GM19397 (cell line): ENCODE measurements at regions not wholly inside any gene's neighbourhood (a gene's known extent, or its start where the extent isn't known, plus 50 kb on each side); places are given as distances from the start of the nearest gene placed in this dataset.

Experiments used
- ATAC-seq: cut with Tn5 transposase; IDR thresholded peaks from one replicate; pipeline ENCODE4 v1.9.1; 2021; ENCODE audit warnings: mild to moderate bottlenecking, moderate library complexity; ENCODE audit not compliant: unreplicated experiment

DNA sequence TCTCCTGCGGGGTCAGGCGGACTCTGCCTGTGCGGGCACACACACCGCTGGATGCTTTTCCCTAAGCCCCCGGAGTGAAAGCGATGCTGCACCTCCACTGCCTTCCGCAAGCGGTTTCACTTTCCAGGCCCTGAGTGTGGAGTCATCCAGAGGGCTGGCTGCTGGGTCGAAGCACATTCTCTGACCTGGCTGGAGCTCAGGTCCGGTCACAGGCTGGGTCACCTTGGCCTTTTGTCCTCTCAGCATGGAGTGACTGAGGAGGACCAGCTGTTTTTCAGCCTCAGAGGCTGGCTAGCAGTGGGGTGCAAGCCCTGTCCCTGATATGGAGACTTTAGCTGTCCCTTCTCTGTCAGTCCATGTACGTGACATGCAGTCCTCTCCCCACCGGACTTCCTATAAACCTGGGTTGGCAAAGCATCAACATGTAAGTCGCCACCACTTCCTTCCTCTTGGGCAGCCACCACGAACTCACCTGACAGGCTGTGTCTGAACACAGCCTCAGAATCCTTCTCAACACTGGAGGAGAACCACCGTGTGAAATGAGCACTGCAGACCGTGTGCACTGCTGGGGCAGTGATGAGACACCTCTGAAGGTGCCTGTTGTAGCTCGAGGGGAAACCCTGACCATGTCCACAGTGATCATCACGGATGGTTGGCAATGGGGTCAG is 51.3 kb downstream of the GADD45G start:
- no peak for ATAC-seq

DNA sequence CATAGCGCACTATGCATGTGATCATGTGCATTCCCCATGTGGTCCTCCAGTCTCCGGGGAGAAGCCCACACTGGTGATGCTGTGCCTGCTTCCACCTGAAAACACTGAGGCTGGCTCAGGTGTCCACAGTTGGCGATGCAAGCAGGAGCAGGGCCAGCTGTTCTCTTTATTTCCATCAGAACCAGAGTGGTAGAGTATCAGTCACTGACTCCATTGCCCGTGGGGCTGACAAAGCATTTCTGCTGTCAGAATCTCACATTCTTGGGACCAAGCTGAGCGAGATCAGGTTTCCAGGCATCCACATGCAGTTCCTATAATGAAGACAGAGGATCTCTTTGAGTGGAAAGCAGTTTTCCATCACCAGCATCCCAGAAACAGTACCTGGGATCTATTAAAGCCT is 52.5 kb downstream of the GADD45G start:
- ATAC-seq, result no peak

DNA sequence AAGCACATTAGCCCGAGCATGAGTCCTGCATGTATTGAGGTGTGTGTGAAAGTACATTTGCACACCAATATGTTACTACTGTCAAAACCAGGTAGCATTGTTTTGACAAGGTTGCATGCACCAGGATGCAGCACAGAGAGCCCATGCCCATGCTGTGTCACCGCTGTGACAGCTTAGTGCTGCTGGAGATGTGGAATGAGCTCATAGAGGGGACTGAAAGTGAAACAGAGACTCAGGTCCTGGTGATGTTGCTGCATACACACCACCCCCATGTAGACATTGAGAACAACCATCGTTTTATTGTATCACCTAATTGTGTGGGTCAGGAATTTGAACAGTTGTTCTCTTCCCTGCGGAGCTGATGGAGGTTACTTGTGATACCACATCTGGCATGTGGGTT is 53.0 kb downstream of the GADD45G start:
- ATAC-seq, result no peak

DNA sequence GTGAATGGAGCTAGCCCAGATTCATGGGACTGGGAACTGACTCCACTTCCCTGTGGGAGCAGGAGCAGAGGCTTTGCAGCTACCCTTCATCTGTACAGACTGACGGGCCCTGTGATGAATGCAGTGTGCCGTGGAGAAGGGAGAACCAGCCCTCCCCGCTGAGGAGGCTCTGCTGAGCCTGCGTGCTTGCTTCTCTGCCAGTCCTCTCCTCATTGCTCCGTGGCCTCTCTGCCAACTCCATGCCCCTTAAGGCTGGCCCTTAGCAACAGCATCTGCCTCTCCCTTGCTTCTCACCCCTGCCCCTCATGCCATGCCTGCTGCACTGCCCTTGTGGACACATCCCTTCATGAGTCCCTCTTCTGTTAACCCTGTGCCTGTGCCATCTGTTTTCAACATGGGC is 53.6 kb downstream of the GADD45G start:
- no peak for ATAC-seq

DNA sequence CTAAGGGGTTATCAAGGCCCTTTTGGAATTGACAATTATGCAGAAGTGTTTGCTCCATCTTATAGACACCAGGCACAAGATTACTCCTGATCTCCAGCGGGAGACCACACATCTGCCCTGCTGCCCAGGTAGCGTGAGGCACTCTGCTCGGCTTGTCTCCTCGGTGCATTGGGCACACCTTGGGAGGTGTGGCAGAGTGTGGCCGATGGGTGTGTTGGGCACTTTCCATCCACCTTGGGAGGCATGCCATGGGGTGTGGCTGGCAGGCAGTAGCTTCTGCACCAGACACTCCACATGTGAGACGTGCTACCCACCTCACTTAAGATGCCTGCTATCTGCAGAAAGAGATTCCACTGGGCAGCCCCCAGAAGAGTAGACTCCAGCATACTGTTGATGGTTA is 54.1 kb downstream of the GADD45G start:
- no peak for ATAC-seq

DNA sequence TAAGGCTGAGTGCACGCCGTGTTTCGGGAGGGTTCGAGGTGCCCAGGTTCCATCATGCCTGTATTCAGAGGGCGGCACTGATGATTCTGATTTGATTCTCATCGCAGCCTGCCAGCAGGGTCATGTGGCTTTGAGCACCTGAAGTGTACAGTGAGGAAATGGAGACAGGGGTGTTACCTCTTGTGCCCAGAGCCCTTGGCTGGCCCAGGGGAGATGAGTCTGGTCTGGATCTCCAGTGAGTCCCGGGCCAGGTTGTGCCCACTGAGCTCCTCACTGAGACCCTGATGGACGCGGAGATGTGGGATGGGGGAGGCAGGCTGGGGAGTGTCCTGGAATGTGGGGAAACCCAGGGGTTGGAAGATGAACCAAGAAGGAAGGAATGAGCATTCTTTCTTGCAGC is 54.7 kb downstream of the GADD45G start:
- ATAC-seq, result no peak

DNA sequence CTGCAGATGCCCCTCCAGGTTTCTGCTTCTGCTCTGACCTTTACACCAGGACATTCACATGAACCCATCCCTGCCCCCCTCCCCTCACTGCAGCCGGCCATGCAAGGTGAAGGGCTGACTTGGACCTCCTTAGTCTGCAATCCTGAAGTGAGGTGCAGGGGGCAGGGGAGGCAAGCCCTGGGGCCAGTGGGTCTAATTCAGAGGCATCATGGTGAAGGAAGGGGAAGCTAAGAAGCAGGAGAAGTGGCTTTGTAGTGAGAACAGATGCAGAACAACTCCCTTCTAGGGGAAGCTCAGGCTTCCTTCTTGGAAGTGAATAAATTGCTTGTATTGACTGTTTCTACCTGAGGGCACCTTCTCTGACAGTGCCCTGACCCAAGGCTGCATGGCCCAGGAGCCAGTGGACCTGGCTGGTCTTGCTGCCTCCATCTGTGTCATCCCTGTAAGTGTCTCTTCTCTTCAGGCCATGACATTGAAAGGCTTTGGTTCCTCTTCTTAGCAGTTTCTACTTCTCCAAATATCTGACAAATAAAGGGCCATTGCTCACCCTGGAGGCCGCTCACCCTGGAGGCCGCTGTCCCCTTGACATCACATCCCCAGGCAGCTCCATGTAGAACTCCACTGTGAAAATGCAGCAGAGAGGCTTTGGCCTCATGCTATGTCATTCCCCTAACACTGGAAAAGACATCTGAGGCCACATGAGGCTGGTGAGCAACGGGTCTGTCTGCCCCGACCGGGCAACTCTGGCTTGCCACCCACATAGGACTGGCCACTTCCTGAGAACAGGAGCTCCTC is 55.3 kb downstream of the GADD45G start:
- ATAC-seq, result no peak

DNA sequence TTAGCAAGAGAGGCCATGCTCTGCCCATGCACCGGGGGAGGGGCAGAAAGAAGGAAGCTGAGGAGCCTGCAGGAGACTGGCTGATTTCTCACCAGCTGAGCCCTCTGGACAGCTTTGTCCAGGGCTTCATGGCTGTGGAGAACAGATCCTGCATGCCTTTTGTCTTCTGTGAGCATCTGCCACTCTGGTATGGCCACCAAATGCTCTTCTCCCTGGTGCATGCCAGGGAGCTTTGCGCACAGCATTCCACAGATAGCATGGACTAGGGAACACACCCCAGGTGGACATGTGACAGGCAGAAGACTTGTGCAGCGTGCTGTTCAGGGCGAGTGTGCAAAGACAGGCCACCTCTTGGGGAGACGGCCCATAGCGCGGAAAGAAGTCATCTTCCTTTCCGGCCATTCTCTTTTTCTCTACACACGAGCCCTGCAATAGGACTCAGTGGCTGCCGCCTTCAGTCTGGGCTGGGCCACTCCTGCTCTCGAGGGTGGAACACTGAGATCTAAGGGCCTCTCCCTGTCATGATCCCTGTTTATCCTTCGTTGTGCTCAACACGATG is 56.7 kb downstream of the GADD45G start:
- ATAC-seq, result no peak

DNA sequence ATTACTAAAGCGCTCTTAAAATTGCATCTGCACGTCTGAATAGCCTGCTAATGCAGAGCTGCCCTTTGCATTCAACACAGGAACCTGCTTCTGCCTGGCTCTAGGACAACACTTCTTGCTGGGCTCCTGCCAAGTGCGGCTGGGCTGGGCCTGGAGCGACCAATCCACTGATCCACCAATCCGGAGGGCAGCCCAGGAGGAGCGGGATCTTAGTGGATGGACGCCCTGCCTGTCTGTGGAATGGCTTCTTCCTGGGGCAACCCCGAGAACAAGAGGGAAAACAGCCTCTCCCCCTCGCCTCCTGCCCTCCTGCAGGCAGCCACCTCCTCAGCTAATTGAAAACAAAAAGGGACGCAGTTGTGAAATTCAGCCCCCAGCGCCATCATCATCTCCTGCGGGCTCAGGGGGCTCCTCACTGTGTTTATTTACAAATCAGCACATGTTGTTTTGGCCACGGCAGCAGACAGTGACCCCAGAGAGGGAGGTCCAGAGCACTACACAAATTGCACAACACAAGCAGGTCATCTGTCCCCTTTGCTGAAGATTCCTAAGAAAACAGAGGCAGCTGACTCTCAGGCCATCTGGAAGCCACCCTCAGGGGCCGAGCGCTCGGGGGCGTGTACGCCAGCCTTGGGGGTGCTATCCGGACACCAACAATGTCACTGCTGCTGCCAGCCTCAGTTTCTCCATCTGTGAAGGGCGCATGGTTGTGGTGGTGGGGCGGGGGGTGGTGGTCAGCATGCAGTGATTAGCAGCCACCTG is 57.3 kb downstream of the GADD45G start:
- no peak for ATAC-seq

DNA sequence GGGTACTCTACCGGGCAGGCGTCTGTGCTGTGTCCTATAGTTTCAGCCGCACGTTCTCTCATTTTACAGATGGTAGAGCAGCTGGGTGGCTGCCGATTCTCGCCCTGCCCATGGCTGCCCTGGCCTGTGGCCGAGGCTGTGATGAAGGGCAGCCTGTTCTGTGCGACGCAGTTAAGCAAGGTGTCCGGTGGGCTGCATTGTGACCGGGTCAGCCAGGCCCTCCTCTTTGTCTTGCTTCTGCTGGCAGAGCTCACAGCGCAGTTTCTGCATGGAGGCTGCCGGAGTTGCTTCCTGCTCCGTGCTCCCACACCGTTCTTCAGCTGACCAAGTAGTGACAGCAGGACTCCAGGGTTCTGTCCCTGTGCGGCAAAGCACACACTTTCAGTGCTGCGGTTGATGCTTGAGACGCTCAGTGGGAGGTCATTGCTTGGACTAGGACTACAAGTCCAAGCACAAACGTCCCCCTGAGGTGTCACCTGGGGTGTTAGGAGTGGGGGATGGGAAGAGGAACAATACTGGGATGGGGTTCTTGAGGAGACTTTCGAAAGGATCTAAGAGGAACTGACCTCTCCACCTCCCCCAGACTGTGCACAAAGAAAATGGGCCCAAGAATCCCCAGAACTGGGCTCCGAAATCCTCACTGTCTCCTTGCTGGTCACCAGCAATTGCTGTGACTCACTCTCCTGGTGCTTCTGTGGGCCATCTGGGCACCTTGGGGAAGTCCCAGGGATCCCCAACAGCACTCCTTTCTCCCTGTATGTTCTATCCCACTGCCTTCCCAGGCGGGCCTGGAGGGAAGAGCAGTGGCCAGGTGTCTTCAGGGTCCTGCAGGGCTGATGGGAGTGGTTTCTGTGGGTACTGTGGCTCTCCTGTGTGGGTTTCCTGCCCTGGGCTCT is 58.2 kb downstream of the GADD45G start:
- no peak for ATAC-seq

DNA sequence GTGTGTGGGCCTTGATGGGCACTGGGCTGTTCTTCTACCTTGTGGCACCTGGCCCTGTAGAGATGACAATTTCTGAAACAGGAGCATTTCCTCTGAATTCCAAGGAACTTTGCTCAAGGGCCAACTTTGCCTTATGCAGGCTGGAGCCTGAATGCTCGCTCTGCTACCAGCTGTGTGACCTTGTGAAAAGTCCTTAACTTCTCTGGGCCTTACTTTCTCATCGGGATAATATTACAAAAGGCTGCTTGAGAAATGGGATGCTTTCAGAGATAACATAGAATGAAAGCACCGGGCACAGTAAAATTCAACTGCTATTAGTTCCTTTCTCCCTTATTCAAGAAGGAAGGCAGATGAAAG is 58.8 kb downstream of the GADD45G start:
- ATAC-seq, result no peak

DNA sequence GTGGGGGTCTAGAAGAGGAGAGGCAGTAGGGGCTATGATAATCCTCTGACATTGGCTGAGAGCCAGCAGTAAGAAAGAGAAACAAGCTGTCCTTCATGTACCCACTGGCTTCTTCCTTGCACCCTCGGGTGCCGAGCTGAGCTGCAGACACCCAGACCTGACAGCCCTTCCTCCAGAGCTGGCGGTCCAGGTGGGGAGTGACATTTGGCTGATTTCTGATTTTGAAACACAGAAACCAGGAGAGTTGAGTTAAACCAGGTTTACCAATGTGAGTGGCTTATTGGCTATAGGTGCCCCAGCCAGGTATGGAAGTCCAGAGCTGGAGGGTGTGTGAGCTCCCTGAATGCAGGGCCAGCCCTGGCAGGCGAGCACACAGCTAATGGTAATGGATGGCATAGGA is 59.2 kb downstream of the GADD45G start:
- ATAC-seq, result no peak

DNA sequence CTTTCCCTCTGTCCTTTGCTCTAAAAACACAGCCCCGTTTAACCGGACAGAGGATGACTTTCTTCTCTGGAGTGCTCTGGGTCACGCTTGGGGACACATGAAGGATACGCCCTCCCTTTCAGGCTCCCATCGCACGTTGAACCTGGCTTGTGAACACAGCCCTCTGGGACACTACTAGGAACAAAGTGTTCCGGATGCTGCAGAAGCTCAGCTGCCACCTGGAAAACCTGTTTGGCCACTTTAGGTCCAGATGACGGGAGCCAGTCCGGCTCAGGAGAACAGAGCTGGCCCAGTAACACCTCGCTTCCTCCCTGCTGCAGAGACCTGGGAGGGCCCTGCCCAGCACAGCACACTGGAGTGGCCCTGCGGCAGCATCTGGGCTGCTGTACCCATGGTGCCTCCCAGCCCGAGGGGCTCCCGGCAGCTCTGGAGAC is 60.1 kb downstream of the GADD45G start:
- ATAC-seq, result no peak

DNA sequence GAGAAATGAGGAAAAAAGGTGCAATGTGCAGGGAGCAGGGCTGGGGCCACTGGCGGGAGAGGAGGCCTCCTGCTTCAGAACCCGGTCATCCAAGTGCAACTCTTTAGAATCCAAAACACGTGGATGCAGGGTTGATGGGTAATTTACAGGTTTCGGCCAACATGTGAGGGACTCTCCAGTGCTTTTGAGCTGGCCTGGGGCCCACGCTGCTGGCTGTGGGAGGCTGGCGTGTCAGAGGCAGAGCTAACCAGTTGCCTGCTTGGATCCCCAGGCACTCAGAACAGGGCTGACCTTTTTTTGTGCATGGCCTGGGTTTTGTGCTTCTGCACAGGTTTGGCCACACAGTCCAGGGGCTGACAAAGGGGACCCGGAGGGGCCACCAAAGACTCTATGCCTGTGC is 61.6 kb downstream of the GADD45G start:
- ATAC-seq, result no peak

DNA sequence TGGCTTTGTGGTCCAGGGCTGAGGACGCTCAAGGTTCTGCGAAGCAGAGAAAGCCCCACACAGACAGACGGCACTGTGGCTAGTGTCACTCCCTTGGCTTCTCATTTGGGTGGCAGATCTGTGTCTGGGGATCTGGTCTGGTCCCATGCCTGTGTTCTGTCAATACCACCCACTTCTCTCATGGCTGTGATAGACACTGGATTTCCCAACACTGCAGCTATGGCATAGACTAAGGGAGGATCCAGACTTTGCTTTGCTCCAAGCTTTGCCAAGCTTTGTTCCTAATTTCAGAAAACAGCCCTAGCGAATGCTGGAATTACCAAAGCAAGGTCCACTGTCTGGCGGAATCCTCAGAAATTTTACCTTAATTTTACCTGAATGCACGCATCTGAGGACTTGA is 62.1 kb downstream of the GADD45G start:
- no peak for ATAC-seq

DNA sequence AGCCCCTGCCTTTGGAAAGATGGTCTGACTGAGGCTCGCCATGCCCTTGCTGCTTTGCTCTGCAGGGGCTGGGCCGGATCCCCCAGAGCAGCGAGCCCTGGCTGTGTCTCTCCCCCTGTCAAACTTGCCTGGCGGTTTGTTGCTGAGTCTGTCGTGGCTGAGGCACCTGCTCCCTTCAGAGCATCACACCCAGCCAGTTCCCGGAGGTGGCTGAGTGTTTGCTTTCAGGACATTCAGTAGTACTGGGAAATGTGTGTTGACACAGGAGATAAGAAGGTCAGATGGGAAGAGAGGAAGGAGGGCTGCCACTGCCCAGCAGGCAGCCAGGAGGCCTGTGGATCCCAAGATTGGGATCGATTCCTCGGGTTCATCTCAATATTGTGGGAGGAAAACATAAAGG is 62.9 kb downstream of the GADD45G start:
- no peak for ATAC-seq

DNA sequence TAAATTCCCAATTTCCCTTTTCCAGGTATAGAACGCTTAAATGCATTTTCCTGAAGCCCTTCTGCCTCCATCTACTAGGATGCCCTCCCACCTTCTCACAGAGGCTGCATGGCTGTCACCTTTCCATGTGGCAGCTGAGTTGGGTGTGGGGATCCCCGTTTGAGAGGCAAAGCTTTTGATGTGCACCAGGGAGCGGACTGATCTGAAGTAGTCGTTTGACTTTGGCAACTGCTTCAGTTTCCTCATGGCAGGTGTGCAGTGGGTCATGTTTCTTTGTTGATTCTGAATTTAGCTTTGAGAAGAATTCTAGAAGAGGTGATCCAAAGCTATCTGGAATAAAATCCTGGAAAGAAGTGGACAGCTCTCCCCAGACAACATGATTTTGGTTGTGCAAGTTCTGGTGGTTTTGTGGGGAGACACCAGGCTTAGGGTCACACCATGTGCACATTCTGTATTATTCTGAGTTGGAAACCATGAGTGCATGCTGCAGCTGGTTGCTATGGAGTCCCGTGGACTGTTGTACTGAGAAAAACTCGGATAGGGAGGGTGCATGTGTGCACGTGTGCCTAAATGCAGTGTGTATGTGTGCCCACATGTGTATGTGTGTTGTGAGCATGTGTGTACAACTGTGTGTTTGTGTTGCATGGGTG is 63.5 kb downstream of the GADD45G start:
- ATAC-seq, result no peak

DNA sequence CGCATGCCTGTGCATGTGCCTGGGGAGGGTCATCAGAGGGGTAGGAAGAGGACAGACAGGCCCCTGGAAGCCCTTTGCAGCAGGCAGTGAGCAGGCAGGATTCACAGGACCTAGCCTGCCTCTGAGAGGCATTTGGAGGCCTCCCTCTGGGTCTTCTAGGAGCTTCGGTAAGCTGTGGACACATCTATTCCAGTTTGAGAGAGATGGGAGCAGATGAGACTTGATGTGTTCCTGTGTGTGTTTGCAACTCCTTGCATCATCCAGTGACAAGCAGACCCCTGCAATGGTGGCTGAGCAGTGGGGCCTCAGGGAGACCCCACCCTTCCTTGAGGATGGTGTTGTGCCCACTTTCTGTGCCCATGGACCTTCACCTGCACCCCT is 64.0 kb downstream of the GADD45G start:
- ATAC-seq, result no peak

DNA sequence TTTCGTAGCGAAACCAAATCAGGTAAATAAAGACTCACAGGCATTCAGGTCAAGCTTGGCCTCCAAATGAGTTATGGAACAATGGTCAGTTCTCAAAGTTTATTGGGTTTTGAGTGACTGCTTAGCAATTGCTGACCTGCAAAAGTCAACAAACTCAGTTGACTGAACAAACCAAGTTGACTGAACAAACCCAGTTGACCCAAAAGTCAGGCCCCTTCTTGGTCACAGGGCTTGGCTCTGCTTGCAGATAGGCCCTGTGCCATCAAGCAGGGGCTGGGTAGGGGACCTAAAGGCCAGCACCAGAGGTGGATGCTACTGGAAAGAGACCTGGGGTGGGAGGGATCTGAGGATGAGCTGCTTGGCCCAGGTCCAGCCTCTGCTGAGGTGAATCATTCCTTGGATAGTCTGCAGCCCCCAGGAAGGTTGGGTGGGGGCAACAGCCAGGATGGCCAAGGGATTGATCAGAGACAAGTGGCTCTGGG is 64.6 kb downstream of the GADD45G start:
- no peak for ATAC-seq

DNA sequence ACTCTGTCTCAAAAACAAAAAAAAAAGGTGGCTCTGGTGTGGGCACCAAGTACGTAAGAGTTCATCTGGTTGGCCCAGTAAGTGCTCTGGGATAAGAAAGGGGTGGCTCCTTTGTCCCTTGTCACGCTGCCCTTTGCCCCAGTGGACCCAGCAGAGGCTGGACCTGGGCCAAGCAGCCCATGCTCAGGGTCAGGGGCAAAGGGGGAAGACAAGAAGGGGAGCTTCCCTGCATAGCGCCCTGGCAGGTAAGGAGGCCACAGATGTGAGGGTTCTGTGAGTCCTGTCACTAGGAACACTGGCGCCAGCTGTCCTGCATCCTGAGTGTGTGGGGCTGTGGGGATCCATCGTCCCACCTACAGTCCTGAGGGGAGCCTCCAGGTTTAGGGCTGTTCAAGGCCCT is 65.3 kb downstream of the GADD45G start:
- no peak for ATAC-seq
